T-helper 2 cell (primary cell): ENCODE measurements at regions not wholly inside any gene's neighbourhood (a gene's known extent, or its start where the extent isn't known, plus 50 kb on each side); places are given as distances from the start of the nearest gene placed in this dataset.
"Not testable (repeated sequence)": the region's sequence is repeated elsewhere in the genome, so short reads cannot be mapped to it uniquely, and the experiment has no call there.

Source experiments
- DNase-seq, 5 experiments: peaks; one replicate each; pipeline versions ENCODE4 v3.0.0 to v3.0.0-alpha.2; 2012 to 2022

DNA sequence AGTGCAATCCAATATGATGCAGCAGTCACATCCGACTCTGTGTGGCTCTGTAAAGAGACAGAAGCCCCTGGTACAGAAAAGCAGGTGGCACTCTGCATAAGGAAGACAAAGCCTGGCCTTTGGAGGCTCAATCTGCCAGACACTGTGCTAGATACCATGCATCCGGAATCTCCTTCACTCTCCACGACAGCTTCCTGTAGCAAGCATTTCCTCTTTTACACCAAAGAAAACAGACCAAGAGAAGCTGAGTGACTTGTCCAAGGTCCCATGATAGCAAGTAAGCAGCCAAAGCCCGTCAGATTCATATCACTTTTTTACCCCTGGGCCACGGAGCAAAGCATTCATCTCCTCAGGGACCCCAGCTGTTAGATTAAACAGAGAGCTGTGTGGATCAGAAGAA is 64.2 kb upstream of the SMIM23 start:
- DNase-seq: no peak

DNA sequence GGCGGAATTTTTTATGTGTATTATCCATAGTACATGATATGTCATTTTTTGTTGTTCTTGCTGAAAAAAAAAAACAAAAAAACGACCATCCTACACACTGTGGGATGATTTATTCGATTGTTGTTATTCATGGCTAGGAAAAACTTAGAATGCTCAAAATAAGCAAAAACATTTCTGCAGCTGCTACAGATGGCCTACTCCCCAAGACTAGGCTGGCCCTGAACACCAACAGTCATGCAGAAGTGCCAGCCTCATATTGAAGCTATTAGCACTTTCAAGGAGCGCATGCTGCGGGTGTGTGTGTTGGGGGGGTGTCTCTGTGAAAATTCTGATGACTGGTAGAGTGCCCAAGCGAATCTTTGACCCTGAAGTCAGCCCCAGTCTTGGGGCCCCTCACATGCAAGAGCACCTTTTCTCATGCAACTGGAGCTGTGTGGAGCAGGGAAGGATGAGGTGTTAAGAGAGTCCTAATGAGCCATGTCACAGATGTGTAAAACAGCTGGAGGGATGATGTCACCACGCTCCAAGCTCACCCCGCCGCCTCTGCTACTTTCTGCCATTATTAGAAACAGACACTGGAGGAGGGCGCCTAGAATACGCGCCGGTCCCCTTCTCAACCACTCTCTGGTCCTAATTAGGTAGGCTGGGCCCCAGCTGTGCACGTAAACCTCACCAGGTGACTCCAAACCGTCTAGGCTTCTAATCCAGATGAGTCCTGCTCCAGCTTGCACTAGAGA is 61.0 kb upstream of the SMIM23 start:
- no peak for DNase-seq

DNA sequence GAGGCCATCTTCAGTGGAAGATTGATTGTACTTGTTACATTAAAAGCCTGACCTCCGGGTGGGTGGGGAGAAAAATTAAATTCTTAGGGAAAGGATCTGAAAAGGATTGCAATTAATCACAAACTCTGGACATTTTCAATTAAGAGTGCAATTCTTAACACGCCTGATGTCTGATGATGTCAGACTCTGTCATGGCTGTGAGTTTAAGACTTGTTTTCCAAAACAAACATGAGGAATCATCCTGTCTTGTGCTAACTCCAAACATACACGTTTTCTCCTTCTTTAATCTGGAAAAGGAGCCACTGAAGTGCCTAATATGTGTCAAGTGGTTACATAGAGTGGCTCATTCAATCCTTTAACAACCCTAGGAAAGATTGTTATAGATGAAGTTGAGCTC is 60.4 kb upstream of the SMIM23 start:
- DNase-seq: no peak

DNA sequence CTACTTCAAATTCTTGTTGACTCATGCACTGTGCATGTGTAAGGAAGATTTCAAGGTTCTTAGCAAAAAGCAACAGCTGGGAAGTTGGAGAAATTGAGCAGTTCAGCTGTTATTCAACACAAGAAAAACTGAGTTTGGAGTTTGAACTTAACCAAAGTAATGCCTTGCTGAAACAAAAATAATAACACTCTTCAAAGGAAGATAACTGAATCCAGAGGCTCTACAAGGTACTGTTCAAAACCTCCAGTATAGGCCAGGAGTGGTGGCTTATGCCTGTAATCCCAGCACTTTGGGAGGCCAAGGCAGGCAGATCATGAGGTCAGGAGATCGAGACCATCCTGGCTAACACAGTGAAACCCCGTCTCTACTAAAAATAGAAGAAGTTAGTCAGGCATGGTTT is 58.8 kb upstream of the SMIM23 start:
- not testable (repeated sequence) for DNase-seq

DNA sequence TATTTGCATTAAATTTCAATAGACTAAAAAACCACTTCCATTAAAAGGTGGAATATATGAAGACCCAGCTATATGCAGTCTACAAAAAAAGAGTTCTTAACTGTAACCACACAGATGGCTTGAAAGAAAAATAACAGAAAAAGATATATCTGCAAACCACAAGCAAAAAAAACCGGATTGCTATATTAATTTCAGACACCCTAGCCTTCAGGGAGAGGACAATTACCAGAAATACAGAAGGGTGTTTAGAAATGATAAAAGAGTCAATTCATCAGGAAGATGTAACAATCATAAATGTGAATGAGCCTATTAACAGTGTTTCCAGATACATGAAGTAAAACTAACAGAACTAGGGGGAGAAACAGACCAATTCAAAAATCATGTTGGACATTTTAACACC is 56.9 kb upstream of the SMIM23 start:
- no peak for DNase-seq
